ENCODE measurements at regions not wholly inside any gene's neighbourhood (a gene's known extent, or its start where the extent isn't known, plus 50 kb on each side); places are given as distances from the start of the nearest gene placed in this dataset.

GRCh38 chr4:22097596-22097995 is 149.0 kb upstream of the KCNIP4 start:
- FAIRE-seq = no peak
- H3K4me3 ChIP-seq (ENCODE audit: insufficient read depth, low read depth, low read length) = no peak overlapping the region

GRCh38 chr4:22094217-22094616 is 145.6 kb upstream of the KCNIP4 start:
- Mint-ChIP-seq H3K4me1 (ENCODE audit: low read depth, unreplicated experiment) (peaks cover 3% of the 10 kb centered on the region), H3K4me3 (ENCODE audit: unreplicated experiment) (no peak overlapping the region), H3K36me3 (ENCODE audit: low read depth, unreplicated experiment) (no peaks in the 10 kb centered on the region), H3K27ac (ENCODE audit: unreplicated experiment) (no peak overlapping the region), H3K9me3 (ENCODE audit: unreplicated experiment) (no peaks in the 10 kb centered on the region), H3K27me3 (ENCODE audit: low read depth, unreplicated experiment) (no peaks in the 10 kb centered on the region)
- no peak for DNase-seq (ENCODE audit: low read depth)
- Histone ChIP-seq H3K36me3 (ENCODE audit: insufficient read depth, low read length) (no peaks in the 10 kb centered on the region), H3K27ac (ENCODE audit: low read depth, low read length) (no peak overlapping the region), H3K27me3 (ENCODE audit: insufficient read depth, low read length) (no peaks in the 10 kb centered on the region), H3K4me3 (ENCODE audit: insufficient read depth, low read depth, low read length) (no peak overlapping the region), H4K20me1 (ENCODE audit: insufficient read depth, low read length) (no peaks in the 10 kb centered on the region), H3K4me2 (ENCODE audit: low read length) (no peak overlapping the region), H2AFZ (ENCODE audit: low read depth, low read length) (no peak overlapping the region), H3K4me1 (ENCODE audit: insufficient read depth, low read length) (no peaks in the 10 kb centered on the region), H3K9ac (ENCODE audit: low read length) (no peak overlapping the region), H3K9me3 (ENCODE audit: insufficient read depth, low read depth, low read length) (no peaks in the 10 kb centered on the region), H3K79me2 (ENCODE audit: insufficient read depth, low read length) (no peaks in the 10 kb centered on the region)
- TF ChIP-seq CTCF (IDR thresholded peaks at IDR 0.05; ENCODE audit: insufficient read depth, low read depth, low read length) (no peak), EZH2 (IDR thresholded peaks at IDR 0.05; ENCODE audit: insufficient read depth, low read length) (no peak)
- no peak for FAIRE-seq

More at GRCh38 chr4:22097596-22097995, 149.0 kb upstream of the KCNIP4 start:
- Histone ChIP-seq H4K20me1 (ENCODE audit: insufficient read depth, low read length) (no peaks in the 10 kb centered on the region), H3K36me3 (ENCODE audit: insufficient read depth, low read length) (no peaks in the 10 kb centered on the region), H3K9ac (ENCODE audit: low read length) (no peak overlapping the region), H3K79me2 (ENCODE audit: insufficient read depth, low read length) (no peaks in the 10 kb centered on the region), H3K4me2 (ENCODE audit: low read length) (no peak overlapping the region), H3K27ac (ENCODE audit: low read depth, low read length) (no peak overlapping the region), H3K27me3 (ENCODE audit: insufficient read depth, low read length) (no peaks in the 10 kb centered on the region), H3K9me3 (ENCODE audit: insufficient read depth, low read depth, low read length) (no peaks in the 10 kb centered on the region), H3K4me1 (ENCODE audit: insufficient read depth, low read length) (peaks cover 7% of the 10 kb centered on the region), H2AFZ (ENCODE audit: low read depth, low read length) (no peak overlapping the region)
- no peak overlapping the region for H3K27ac Mint-ChIP-seq (ENCODE audit: unreplicated experiment)
- H3K4me3 Mint-ChIP-seq (ENCODE audit: unreplicated experiment) = no peak overlapping the region
- no peaks in the 10 kb centered on the region for H3K36me3 Mint-ChIP-seq (ENCODE audit: low read depth, unreplicated experiment)
- H3K9me3 Mint-ChIP-seq (ENCODE audit: unreplicated experiment) = no peaks in the 10 kb centered on the region
- TF ChIP-seq EZH2 (IDR thresholded peaks at IDR 0.05; ENCODE audit: insufficient read depth, low read length) (no peak), CTCF (IDR thresholded peaks at IDR 0.05; ENCODE audit: insufficient read depth, low read depth, low read length) (no peak)
- H3K27me3 Mint-ChIP-seq (ENCODE audit: low read depth, unreplicated experiment) = no peaks in the 10 kb centered on the region
- H3K4me1 Mint-ChIP-seq (ENCODE audit: low read depth, unreplicated experiment) = peaks cover 15% of the 10 kb centered on the region
- DNase-seq (ENCODE audit: low read depth) = no peak

- no peak for FAIRE-seq
- no peak overlapping the region for H2AFZ ChIP-seq (ENCODE audit: low read depth, low read length)
Observed at GRCh38 chr4:22093126-22093525, 144.6 kb upstream of the KCNIP4 start.

More at GRCh38 chr4:22093126-22093525, 144.6 kb upstream of the KCNIP4 start:
- Histone ChIP-seq H3K36me3 (ENCODE audit: insufficient read depth, low read length) (no peaks in the 10 kb centered on the region), H3K9me3 (ENCODE audit: insufficient read depth, low read depth, low read length) (no peaks in the 10 kb centered on the region), H4K20me1 (ENCODE audit: insufficient read depth, low read length) (no peaks in the 10 kb centered on the region), H3K79me2 (ENCODE audit: insufficient read depth, low read length) (no peaks in the 10 kb centered on the region), H3K4me1 (ENCODE audit: insufficient read depth, low read length) (no peaks in the 10 kb centered on the region), H3K4me3 (ENCODE audit: insufficient read depth, low read depth, low read length) (no peak overlapping the region), H3K27me3 (ENCODE audit: insufficient read depth, low read length) (no peaks in the 10 kb centered on the region), H3K27ac (ENCODE audit: low read depth, low read length) (no peak overlapping the region), H3K4me2 (ENCODE audit: low read length) (no peak overlapping the region), H3K9ac (ENCODE audit: low read length) (no peak overlapping the region)
- no peak overlapping the region for H3K27ac Mint-ChIP-seq (ENCODE audit: unreplicated experiment)
- no peak overlapping the region for H3K4me3 Mint-ChIP-seq (ENCODE audit: unreplicated experiment)
- DNase-seq (ENCODE audit: low read depth) = no peak
- no peaks in the 10 kb centered on the region for H3K27me3 Mint-ChIP-seq (ENCODE audit: low read depth, unreplicated experiment)
- H3K4me1 Mint-ChIP-seq (ENCODE audit: low read depth, unreplicated experiment) = peaks cover 3% of the 10 kb centered on the region
- TF ChIP-seq CTCF (IDR thresholded peaks at IDR 0.05; ENCODE audit: insufficient read depth, low read depth, low read length) (no peak), EZH2 (IDR thresholded peaks at IDR 0.05; ENCODE audit: insufficient read depth, low read length) (no peak)
- H3K36me3 Mint-ChIP-seq (ENCODE audit: low read depth, unreplicated experiment) = no peaks in the 10 kb centered on the region
- no peaks in the 10 kb centered on the region for H3K9me3 Mint-ChIP-seq (ENCODE audit: unreplicated experiment)

All from astrocyte (in vitro differentiated cells and primary cell).